ENCODE measurements at regions not wholly inside any gene's neighbourhood (a gene's known extent, or its start where the extent isn't known, plus 50 kb on each side); places are given as distances from the start of the nearest gene placed in this dataset.

DNA sequence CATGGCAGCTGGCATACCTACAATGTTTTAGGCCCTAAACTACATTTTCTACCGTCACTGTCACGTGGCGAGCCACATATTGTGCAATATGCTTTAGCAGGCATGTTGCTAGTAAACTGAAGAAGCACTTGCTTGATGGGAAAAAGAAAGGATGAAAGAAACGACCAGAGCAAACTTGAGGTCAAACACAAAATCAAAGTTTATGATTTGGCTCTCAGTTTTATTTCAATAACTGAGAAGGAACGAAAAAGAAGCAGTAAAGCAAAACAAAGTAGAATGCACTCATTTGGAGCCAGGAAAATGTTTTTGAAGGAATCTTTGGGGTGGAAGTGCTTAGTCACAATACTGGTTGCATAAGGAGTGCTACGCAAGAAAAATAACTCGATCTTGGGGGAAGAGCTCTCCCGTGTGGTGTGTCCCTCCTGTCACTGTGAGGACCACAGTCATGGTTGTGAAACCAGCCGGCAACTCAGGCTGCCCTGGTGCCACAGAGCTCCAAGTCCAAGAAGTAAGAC is 349.8 kb downstream of the RBM43 start:
- TF ChIP-seq, protein P1, sequence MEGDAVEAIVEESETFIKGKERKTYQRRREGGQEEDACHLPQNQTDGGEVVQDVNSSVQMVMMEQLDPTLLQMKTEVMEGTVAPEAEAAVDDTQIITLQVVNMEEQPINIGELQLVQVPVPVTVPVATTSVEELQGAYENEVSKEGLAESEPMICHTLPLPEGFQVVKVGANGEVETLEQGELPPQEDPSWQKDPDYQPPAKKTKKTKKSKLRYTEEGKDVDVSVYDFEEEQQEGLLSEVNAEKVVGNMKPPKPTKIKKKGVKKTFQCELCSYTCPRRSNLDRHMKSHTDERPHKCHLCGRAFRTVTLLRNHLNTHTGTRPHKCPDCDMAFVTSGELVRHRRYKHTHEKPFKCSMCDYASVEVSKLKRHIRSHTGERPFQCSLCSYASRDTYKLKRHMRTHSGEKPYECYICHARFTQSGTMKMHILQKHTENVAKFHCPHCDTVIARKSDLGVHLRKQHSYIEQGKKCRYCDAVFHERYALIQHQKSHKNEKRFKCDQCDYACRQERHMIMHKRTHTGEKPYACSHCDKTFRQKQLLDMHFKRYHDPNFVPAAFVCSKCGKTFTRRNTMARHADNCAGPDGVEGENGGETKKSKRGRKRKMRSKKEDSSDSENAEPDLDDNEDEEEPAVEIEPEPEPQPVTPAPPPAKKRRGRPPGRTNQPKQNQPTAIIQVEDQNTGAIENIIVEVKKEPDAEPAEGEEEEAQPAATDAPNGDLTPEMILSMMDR (IDR thresholded peaks at IDR 0.05), result no peak

DNA sequence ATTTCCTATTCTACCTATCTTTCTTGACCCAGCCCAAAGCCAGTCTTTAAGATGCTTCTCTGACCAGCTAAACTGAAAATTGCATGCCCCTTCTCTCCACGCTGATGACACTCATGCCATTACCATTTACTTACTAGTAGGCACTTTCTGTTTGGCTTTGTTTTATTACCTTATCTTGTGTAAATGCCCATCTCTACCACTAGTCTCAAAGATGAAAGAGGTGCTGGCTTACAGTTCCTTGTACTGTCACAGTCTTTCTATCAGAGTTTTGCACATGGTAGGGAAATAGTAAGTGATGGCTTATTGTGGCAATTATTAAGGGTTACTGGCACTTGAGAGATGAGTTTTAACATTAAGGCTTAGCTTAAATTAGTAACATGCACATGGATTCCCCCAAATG is 352.1 kb downstream of the RBM43 start:
- TF ChIP-seq, protein P1 (IDR thresholded peaks at IDR 0.05), result no peak

DNA sequence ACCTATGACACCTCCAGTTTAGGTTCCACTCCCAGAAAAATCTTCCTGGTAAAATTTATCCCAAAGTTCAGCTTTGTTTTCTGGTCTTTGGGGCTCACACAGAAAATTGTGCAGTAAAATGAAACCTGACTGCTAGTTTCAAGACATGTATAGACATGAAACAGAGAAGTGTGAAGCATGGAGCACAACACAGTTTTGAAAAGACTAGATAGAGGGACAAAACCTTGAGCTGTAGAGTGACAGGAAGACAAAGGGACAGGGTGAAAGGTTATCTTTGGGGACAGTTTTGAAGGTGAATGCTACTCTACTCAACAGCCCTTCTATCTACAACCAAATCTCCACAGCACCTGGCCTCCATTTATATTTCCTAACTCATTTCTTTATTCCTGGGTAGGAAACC is 352.6 kb downstream of the RBM43 start:
- TF ChIP-seq, protein P1 (IDR thresholded peaks at IDR 0.05), result no peak

DNA sequence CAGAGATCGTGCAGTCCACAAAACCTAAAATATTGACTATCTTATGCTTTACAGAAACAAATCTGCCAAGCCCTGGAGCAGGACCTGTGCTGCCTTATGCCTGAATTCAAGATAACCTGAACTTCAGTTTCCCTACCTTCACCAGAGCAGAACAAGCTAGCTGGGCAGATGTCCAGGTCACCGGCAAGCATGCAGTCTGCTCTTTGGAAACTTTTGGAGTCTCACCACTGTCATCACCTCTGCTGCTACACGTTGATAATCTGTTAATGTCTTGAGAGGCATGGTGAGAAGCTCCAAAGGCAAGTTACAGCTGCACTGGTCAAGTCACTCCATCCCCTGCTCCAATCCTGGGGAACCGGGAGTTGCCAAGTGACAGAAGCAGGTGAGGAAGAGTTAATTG is 354.2 kb downstream of the RBM43 start:
- TF ChIP-seq, protein P1 (IDR thresholded peaks at IDR 0.05), result no peak

DNA sequence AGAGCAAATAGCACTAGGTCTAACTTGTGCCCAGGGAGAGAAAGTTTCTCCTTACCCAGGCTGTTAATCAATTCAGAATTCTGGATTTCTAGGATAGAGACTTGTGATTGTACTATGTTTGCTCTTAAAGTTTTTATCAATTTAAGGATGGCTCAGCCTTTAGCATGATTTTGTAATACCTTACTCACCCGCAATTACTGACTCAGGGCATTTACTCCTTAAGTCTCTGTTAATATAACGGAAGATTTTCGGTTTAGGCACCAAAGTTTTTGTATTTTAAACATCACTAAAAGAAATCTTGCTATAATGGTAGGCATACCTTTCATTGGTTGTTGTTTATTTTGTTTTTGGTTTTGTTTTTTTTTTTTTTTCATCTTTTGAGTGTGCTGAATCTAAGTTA is 358.2 kb downstream of the RBM43 start:
- TF ChIP-seq, protein P1 (IDR thresholded peaks at IDR 0.05), result no peak

DNA sequence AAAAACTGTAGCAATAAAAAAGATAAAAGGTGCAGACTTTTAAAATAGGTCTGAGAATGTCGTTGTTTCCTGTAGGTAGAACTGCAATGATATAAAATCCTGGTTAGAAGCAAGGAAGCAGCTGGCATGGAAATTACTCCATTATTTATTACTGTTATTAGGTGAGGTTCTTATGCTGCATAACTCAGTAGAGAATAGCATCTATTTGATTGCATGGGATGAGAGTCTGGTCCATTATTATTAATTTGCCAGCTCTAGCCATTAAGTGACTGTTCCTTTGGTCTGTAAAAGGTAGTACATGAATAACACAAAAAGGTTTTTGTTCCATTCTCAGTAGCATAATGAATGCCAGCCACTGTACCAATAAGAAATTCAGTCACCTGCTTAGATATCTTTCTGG is 358.6 kb downstream of the RBM43 start:
- TF ChIP-seq, protein P1 (IDR thresholded peaks at IDR 0.05), result no peak

DNA sequence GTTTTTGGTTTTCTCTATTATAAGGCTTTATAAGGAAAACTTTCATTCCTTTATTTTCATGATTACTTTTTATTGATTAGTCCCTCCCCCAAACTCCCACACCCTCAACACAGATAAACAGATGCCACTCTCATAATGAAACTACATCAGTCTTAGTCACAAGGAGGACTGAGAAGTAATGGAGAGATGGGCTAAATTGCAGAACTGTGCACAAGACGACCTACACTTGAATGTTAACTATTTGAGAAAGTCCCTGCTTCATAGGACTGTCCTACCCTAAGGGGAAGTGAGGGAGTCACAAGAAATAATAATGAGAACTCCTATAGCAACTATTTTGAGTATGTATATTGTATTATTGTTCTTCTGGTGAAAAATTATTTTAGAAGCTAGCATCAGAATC is 360.8 kb downstream of the RBM43 start:
- TF ChIP-seq, protein P1 (IDR thresholded peaks at IDR 0.05), result no peak

DNA sequence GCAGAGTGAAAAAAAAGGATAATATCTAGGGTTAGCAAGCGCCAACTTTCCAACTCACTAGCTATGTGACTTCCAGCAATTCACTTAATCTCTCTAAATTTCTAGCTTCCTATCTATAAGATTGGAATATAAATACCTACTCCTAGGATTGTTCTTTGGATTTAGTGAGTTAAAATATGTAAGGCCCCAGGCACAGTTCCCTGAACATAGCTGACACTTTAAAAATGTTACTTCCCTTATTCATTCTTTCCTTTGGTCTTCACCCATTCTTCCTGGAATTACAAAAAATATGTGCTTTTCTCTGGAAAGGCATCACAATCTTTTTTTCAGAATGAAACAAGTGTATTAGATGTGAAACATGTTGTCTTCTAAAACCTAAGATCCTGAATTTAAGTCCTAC is 365.7 kb downstream of the RBM43 start:
- TF ChIP-seq, protein P1 (IDR thresholded peaks at IDR 0.05), result no peak

Measured in LNCAP (cell line).